ENCODE measurements at regions not wholly inside any gene's neighbourhood (a gene's known extent, or its start where the extent isn't known, plus 50 kb on each side); places are given as distances from the start of the nearest gene placed in this dataset.

DNA sequence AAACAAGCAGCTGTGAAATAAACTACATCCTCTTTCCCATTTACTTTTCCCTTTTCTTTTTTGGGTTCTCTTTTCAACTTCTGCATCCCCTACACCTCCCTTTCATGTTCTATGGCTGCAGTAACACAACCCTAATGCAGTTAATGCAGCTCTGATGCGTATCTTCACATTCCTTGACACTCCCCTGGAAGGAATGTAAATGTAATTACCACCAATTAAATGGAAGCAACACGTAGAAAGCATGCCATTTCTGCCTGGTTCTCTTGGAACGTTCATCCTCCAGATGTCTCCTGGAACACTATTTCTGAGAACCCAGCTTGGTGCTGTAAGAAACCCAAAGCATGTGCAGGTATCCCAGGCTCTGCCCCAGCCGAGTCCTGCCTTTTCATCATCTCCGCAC is 166.8 kb upstream of the FREM2 start:
- FAIRE-seq, result no peak

DNA sequence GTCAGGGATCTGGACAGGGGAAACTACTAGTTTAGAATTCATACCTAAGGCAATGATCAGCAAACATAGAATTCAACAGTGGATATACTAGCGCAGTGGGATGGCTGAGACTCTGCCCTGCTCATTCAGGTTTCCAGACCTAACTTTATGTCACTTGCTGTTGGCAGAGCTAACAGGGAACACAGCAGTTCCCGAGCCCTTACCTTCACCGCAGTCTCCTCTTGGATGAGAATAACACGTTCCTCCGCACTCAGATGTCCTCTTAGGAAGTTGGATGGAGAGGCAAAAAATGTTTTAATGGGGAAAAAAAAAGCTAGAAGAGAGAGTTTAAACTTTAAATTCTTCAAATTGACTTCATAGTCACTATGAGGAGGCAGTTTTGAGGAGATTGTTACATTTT is 159.7 kb upstream of the FREM2 start:
- FAIRE-seq, result no peak

- no peak for FAIRE-seq
These were observed 157.9 kb upstream of the FREM2 start for GRCh38 chr13:38528986-38529385.

- peak; percentile 22 for FAIRE-seq
These were observed 156.4 kb upstream of the FREM2 start for GRCh38 chr13:38530492-38530891.

DNA sequence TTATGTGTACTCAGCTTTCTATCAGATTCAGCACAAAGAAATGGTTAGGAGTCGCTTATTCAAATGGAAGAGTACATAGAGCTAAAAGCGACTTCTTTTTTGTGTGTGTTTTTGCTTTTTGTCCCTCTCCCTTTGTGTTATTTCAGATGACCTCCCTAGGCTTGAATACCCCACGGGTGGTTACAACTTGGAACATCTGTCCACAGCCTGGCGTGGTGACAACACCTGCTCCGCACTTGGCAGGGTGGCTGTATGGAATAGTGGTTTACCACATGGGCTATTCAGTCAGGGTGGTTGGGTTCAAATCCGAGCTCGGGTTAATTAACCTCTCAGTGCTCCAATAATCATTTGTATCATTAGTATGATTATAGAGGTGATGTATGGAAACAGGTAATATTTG is 151.6 kb upstream of the FREM2 start:
- FAIRE-seq, result no peak

- FAIRE-seq, result no peak
These were observed 149.8 kb upstream of the FREM2 start for GRCh38 chr13:38537051-38537450.

GRCh38 chr13:38538422-38538821 is 148.5 kb upstream of the FREM2 start:
- FAIRE-seq, result no peak

- FAIRE-seq, result no peak
These were observed 147.2 kb upstream of the FREM2 start for GRCh38 chr13:38539632-38540031.

DNA sequence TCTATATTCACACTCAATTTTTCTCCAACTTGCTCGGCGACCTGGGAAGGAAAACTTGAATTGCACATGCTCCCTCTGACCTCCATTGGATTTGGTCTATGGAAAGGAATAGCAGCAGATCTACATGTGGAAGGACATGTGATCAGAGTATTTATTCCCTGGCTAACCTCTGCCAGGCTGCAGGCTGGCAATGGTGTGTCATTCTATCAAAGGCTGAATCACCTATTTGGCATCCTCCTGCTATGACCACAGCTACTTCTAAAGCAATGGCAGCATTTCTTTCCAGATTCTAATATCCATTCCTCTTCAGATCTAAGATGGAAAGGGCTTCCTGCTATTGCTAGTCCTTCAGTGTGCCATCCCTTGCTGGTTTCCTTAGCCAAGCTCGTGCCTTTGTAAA is 144.3 kb upstream of the FREM2 start:
- no peak for FAIRE-seq

DNA sequence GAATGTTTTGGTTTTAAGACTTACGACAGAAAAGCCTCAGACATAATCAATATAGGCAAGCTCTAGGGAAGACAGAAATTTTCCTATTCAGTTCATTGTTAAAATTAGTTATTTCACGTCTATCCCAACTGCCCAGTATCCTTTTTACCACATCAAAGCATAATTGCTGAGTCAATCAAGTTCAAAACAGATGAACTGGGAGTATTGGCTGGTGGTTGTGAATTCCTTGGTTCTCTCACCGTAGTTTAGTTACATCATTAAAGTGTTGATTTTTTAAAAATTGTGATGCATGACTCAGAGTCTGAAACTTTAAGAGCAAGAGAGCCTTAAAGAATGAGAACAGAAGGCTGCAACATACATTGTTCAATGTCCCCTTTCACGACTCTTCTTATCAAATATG is 143.3 kb upstream of the FREM2 start:
- no peak for FAIRE-seq

GRCh38 chr13:38563739-38564138 is 123.1 kb upstream of the FREM2 start:
- FAIRE-seq, result no peak

- no peak for FAIRE-seq
These were observed 122.4 kb upstream of the FREM2 start for GRCh38 chr13:38564256-38565150.

- FAIRE-seq, result no peak
These were observed 120.9 kb upstream of the FREM2 start for GRCh38 chr13:38566023-38566422.

GRCh38 chr13:38566519-38566918 is 120.4 kb upstream of the FREM2 start:
- no peak for FAIRE-seq

DNA sequence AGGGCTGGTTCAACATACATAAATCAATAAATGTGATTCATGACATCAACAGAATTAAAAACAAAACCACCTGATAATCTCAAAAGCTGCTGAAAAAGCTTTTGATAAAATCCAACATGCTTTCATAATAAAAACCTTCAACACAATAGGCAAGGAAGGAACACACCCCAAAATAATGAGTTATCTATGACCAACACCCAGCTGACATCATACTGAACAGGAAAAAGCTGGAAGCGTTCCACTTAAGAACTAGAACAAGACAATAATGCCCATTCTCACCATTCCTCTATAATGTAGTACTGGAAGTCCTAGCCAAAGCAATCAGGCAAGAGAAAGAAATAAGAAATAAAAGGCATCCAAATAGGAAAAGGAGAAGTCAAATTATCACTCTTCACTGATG is 116.2 kb upstream of the FREM2 start:
- FAIRE-seq, result no peak

GRCh38 chr13:38575427-38575826 is 111.5 kb upstream of the FREM2 start:
- no peak for FAIRE-seq

- no peak for FAIRE-seq
These were observed 109.8 kb upstream of the FREM2 start for GRCh38 chr13:38577048-38577447.

GRCh38 chr13:38582133-38582532 is 104.7 kb upstream of the FREM2 start:
- no peak for FAIRE-seq

DNA sequence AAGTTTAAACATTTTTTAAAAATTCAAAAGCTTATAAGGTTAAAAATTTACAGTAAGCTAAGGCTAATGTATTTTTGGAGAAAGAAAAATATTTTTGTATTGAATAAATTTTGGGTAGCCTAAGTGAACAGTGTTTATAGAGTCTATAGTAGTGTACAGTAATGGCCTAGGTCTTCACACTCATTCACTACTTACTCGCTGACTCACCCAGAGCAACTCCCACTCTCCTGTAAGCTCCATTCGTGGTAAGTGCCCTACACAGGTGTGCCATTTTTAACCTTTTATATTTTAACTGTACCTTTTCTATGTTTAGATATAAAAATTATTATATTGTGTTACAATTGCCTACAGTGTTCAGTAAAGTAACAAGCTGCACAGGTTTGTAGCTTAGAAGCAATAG is 96.6 kb upstream of the FREM2 start:
- FAIRE-seq, result no peak

GRCh38 chr13:38590796-38591507 is 95.9 kb upstream of the FREM2 start:
- no peak for FAIRE-seq

DNA sequence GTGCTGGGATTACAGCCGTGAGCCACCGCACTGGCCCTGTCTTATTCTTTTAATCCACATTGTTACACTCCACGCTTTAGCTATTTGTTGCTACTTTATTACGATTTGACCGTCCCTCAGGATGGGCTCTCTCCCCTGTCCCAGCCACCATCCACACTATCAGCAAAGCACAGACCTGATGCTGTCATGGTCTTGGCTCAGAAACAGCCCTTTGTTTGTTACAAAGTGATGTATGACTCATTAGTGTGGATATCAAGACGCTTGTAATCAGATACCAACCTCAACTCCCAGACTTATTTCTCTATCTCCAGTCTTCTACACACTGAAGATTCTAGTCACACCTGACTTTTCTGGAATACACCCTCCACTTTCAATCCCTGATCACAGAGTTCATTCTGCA is 84.6 kb upstream of the FREM2 start:
- no peak for FAIRE-seq

GRCh38 chr13:38606699-38607535 is 80.0 kb upstream of the FREM2 start:
- no peak for FAIRE-seq

GRCh38 chr13:38617936-38618335 is 68.9 kb upstream of the FREM2 start:
- no peak for FAIRE-seq

All from TTC549 (cell line).